OCI-LY1 (cell line): ENCODE measurements at regions not wholly inside any gene's neighbourhood (a gene's known extent, or its start where the extent isn't known, plus 50 kb on each side); places are given as distances from the start of the nearest gene placed in this dataset.

Experiments
- EZH2 ChIP-seq: fragments of 200-600 bp; sonication (generic), shearing (Covaris generic); IDR thresholded peaks from 2 replicates; pipeline ENCODE4 v1.8.0; 2017; ENCODE audit warnings: borderline replicate concordance, mixed run types, mild to moderate bottlenecking, antibody characterized with exemption, low read length, moderate library complexity, mixed read lengths
- TF ChIP-seq, protein P1 (sequence below): fragments of 200-600 bp; sonication (generic), shearing (Covaris generic); IDR thresholded peaks from 2 replicates; pipeline ENCODE4 v1.5.1; 2017; ENCODE audit warnings: mild to moderate bottlenecking, antibody characterized with exemption, low read length, moderate library complexity, mixed read lengths

DNA sequence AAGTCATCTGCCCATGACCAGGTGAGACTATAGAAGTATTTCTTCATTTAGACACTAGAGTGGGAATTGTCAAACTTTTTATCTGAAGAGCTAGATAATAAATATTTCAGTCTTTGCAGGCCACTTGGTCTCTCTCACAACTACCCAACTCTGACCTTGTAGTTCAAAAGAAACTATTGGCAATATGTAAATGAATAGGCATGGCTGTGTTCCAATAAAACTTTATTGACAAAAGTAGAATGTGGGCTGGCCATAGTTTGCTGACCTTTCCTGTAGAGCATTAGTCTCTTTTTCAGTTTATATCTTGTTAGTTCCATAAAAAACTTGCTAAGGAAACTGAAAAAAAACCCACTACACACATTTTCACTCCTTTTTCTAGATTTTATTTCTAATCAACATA is 535.5 kb downstream of the PRR16 start:
- TF ChIP-seq, protein P1, sequence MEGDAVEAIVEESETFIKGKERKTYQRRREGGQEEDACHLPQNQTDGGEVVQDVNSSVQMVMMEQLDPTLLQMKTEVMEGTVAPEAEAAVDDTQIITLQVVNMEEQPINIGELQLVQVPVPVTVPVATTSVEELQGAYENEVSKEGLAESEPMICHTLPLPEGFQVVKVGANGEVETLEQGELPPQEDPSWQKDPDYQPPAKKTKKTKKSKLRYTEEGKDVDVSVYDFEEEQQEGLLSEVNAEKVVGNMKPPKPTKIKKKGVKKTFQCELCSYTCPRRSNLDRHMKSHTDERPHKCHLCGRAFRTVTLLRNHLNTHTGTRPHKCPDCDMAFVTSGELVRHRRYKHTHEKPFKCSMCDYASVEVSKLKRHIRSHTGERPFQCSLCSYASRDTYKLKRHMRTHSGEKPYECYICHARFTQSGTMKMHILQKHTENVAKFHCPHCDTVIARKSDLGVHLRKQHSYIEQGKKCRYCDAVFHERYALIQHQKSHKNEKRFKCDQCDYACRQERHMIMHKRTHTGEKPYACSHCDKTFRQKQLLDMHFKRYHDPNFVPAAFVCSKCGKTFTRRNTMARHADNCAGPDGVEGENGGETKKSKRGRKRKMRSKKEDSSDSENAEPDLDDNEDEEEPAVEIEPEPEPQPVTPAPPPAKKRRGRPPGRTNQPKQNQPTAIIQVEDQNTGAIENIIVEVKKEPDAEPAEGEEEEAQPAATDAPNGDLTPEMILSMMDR, result no peak
- TF ChIP-seq EZH2, result no peak
